ENCODE measurements at regions not wholly inside any gene's neighbourhood (a gene's known extent, or its start where the extent isn't known, plus 50 kb on each side); places are given as distances from the start of the nearest gene placed in this dataset.

GRCh38 chr10:3537518-3537917, 247.5 kb downstream of the KLF6 start:
- DNase-seq: peak; percentile 65

- DNase-seq: no peak
Measured at GRCh38 chr10:3535001-3535400, 250.0 kb downstream of the KLF6 start.

GRCh38 chr10:3534433-3534832, 250.6 kb downstream of the KLF6 start:
- no peak for DNase-seq

- no peak for DNase-seq
Measured at GRCh38 chr10:3533296-3533695, 251.7 kb downstream of the KLF6 start.

- no peak for DNase-seq
Measured at GRCh38 chr10:3532644-3533043, 252.4 kb downstream of the KLF6 start.

DNA sequence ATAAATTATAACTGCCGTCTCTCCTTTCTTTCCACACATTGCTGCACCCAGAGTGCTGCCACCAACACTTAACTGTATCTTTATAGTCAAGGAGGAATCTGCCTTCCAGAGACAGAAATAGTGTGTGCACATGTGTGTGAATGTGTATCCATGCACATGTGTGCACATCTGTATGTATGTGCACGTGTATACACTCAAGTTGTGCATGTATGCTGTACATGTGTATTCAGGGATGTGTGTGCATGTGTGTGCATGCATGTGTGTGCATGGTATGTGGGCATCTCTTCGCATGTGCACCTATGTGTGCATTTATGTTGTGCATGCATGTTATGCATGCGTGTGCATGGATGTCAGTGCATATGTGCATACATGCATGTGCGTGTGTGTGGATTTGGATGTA, 253.3 kb downstream of the KLF6 start:
- no peak for DNase-seq

- no peak for DNase-seq
Measured at GRCh38 chr10:3530783-3531645, 254.0 kb downstream of the KLF6 start.

- no peak for DNase-seq
Measured at GRCh38 chr10:3530346-3530745, 254.7 kb downstream of the KLF6 start.

DNA sequence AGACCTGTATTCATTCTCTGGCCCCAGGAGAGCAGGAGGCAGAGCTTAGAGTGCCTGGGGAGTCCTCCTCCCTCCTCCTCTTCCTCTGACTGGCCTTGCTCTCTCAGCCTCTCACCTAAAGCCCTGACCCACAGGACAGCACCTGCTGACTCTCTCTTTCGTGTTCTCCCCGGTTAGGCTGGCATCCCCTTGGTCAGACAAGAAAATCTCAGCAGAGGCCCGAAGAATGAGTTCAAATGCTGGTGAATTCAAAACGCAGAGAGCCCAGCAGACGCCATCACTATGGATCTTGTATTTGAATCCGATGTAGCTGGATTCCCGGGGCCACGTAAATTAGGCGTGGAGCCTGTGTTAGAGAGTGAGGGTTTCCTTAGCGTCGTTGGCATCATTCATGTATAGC, 255.3 kb downstream of the KLF6 start:
- DNase-seq: no peak

DNA sequence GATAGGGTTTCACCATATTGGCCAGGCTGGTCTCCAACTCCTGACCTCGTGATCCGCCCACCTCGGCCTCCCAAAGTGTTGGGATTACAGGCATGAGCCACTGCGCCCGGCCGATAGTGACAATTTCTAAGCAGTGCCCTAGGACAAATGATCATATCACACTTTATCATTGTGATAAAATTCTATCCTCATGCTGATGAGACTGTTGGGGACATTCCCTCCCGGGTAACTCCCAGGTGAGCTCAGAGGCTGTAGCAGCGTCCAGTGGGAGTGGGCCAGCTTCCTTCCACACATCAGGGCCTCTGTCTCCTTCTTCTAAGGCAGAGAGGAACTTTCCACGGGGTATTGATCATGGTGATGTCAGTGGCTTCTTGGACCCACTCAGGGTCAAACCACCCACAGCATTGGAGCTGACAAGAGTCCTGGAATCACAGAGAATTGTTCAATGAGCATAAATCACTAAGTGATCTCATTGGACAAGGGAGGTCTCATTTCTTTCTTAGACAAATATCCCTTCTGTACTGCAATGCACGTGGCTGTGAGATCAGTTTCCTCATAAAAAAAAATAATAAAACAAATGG, 256.1 kb downstream of the KLF6 start:
- no peak for DNase-seq

GRCh38 chr10:3528271-3528670, 256.7 kb downstream of the KLF6 start:
- DNase-seq: no peak

- no peak for DNase-seq
Measured at GRCh38 chr10:3527869-3528268, 257.1 kb downstream of the KLF6 start.

GRCh38 chr10:3526727-3527501, 258.1 kb downstream of the KLF6 start:
- no peak for DNase-seq

GRCh38 chr10:3525832-3526449, 259.1 kb downstream of the KLF6 start:
- no peak for DNase-seq

DNA sequence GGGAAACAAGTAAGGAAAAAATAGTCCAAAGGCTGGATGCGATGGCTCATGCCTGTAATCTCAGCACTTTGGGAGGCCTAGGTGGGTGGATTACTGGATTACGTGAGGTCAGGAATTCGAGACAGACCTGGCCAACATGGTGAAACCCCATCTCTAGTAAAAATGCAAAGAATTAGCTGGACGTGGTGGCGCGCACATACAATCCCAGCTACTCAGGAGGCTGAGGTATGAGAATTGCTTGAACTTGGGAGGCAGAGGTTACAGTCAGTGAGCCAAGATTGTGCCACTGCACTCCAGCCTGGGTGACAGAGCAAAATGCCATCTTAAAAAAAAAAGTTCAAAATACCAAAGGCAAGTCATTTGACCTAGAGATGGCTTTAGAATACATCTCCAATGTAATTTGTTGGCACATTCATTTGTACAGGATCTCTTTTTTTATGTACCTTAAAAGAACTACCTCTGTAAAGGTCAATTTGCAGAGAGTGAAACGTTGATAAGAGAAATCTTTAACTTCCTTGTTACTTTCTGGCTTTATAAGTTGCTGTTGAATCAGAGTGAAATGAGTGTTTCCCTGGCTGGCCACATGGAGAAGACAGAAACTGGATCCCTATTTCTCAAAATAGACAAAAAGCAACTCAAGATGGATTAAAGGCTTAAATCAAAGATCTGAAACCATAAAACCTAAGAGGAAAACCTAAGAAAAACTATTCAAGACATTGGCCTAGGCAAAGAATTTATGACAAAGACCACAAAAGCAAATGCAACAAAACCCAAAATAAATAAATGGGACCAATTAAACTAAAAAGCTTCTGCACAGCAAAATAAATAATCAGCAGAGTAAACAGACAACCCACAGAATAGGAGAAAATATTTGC, 260.7 kb downstream of the KLF6 start:
- DNase-seq: no peak

DNA sequence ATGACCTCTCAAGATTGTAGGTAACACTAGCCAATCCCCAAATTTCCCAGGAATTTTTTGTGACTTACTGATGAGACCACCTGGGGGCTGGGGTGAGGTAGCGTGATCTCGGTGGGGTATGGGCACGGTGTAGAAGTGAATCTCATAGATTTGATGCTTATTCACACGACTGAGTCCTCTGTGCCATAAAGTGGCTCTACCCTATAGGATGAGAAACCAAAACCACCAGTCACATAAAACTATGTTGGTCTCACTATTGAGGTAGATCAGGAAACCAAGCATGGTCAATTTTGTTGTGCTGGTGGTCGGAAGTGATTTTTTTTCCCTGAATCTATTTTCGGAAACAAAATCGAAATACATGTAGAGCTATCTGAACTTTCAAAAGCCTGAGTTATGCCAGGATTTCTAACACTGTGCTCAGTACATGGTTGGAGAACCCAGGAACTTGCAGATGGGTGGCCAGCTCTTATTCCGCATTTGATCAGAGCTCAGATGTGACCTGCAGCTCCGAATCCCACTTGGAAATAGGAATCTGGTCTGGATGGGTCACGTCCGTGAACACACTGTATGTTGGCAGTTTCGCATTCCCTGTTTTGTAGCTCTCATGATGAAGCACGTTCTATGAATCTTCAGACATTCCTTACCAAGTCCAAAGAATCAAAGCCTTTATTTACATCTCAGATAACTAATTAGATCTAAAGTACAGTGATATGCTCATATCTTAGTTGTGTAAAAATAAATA, 261.5 kb downstream of the KLF6 start:
- no peak for DNase-seq

DNA sequence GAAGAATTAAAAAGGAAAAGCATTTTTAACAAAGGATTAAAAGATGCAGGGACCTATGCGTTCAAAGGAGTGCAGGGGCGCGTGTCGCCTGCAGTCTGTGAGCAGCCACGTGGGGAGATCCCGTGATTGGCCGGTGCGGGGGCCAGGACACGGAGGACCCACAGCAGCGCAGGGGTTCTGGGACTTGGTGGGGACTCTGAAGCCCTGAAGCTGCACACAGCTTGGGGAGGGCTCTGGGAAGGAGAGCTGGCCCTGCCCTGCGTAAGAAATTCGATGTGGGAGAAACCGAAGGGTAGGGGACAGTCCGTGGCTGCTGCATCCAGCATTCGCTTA, 268.1 kb downstream of the KLF6 start:
- no peak for DNase-seq

GRCh38 chr10:3516234-3516922, 268.6 kb downstream of the KLF6 start:
- DNase-seq: no peak

DNA sequence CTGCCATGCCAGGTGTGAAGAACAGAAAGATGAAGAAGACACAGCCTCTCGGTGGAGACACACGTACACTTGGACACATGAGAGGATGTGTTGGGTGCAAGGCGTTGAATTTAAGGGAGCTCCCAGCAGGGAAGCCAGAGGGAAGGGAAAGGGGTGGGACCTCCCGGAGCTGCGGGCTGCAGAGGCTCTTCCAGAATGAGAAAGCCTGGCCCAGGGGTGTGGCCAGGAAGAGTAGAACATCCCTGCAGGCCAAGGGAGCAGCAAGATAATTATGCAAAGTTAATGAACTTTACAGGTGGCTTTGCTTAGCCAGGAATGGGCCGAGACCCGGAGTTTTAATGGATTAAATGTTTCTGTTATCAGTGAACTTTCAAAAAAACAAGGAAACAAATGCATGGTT, 270.3 kb downstream of the KLF6 start:
- no peak for DNase-seq

- DNase-seq: no peak
Measured at GRCh38 chr10:3512263-3512662, 272.7 kb downstream of the KLF6 start.

DNA sequence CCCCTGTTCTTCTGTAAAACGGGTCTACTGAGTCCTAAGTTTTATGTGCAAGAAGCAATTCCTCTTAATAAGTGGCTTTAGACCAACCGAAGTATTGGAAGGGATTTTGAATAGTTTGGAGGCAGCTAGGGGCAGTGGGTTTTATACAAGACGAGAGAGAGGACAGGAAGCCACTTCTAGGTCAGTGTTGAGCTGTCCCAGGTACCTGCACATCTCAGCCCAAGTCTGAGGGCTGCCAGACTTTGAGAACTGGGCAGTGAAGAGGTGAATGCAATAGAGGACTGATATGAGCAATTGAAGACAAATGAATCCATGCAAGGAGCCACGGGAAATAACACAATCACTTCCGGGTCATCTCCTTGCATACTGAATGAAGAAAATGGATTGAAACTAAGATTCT, 273.5 kb downstream of the KLF6 start:
- DNase-seq: no peak
